ENCODE measurements at regions not wholly inside any gene's neighbourhood (a gene's known extent, or its start where the extent isn't known, plus 50 kb on each side); places are given as distances from the start of the nearest gene placed in this dataset.

- TF ChIP-seq POLR2AphosphoS5 (IDR thresholded peaks at IDR 0.05; ENCODE audit: low read depth, low read length) (no peak), SIN3A (IDR thresholded peaks at IDR 0.05; ENCODE audit: borderline replicate concordance, insufficient read depth, low read length) (no peak)
- TF ChIP-seq, protein P1, sequence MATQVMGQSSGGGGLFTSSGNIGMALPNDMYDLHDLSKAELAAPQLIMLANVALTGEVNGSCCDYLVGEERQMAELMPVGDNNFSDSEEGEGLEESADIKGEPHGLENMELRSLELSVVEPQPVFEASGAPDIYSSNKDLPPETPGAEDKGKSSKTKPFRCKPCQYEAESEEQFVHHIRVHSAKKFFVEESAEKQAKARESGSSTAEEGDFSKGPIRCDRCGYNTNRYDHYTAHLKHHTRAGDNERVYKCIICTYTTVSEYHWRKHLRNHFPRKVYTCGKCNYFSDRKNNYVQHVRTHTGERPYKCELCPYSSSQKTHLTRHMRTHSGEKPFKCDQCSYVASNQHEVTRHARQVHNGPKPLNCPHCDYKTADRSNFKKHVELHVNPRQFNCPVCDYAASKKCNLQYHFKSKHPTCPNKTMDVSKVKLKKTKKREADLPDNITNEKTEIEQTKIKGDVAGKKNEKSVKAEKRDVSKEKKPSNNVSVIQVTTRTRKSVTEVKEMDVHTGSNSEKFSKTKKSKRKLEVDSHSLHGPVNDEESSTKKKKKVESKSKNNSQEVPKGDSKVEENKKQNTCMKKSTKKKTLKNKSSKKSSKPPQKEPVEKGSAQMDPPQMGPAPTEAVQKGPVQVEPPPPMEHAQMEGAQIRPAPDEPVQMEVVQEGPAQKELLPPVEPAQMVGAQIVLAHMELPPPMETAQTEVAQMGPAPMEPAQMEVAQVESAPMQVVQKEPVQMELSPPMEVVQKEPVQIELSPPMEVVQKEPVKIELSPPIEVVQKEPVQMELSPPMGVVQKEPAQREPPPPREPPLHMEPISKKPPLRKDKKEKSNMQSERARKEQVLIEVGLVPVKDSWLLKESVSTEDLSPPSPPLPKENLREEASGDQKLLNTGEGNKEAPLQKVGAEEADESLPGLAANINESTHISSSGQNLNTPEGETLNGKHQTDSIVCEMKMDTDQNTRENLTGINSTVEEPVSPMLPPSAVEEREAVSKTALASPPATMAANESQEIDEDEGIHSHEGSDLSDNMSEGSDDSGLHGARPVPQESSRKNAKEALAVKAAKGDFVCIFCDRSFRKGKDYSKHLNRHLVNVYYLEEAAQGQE (IDR thresholded peaks at IDR 0.05; ENCODE audit: insufficient read depth in 1 of 2, low read depth in 2 of 2, low read length in 2 of 2) = no peak
These were observed 1109.0 kb upstream of the CHAC2 start for GRCh38 chr2:52658598-52658997.

Measured in PFSK-1 (cell line).